H1 (cell line): ENCODE measurements at regions not wholly inside any gene's neighbourhood (a gene's known extent, or its start where the extent isn't known, plus 50 kb on each side); places are given as distances from the start of the nearest gene placed in this dataset.

ENCODE experiments used
- CTCF ChIA-PET: fragments of 300-600 bp; sonication (Branson Sonifier 250); formaldehyde crosslinking; loops from one replicate; lab custom pipeline; 2021; ENCODE audit not compliant: partially characterized antibody; lab: Charles Lee
- POLR2A ChIA-PET: fragments of 300-600 bp; sonication (Branson Sonifier 250); formaldehyde crosslinking; loops from one replicate; lab custom pipeline; 2021; ENCODE audit warnings: inconsistent platforms; ENCODE audit not compliant: partially characterized antibody; lab: Charles Lee
- DNase-seq, 2 experiments: peaks; one replicate each; pipeline versions ENCODE4 v3.0.0 to v3.0.0-alpha.2; 2010 to 2022; ENCODE audit warnings: low spot score in 2 of 2, low read depth in 1 of 2, mixed read lengths in 1 of 2
- FAIRE-seq: peaks from 2 replicates; lab custom pipeline; 2011; peaks lifted over from hg19 to GRCh38; lab: Jason Lieb, UNC
- H2AFZ ChIP-seq: 2 replicates; pipeline ENCODE4 v1.8.1; 2012; ENCODE audit warnings: low read length, inconsistent platforms
- H2AK5ac ChIP-seq: 2 replicates; pipeline ENCODE4 v1.6.1; 2013; ENCODE audit warnings: low read depth, low read length
- H2BK120ac ChIP-seq: replicated peaks from 2 replicates; pipeline ENCODE3; 2013; ENCODE audit warnings: low read depth, low read length, inconsistent platforms
- H2BK12ac ChIP-seq: 2 replicates; pipeline ENCODE4 v1.6.1; 2013; ENCODE audit warnings: low read depth, low read length
- H2BK15ac ChIP-seq: 2 replicates; pipeline ENCODE4 v1.6.1; 2013; ENCODE audit warnings: low read length
- H2BK20ac ChIP-seq: 2 replicates; pipeline ENCODE4 v1.6.1; 2013; ENCODE audit warnings: low read length
- H2BK5ac ChIP-seq: 2 replicates; pipeline ENCODE4 v1.6.1; 2013; ENCODE audit warnings: low read depth, low read length
- H3K14ac ChIP-seq: 2 replicates; pipeline ENCODE4 v1.6.1; 2013; ENCODE audit warnings: inconsistent platforms; ENCODE audit not compliant: insufficient read length
- H3K18ac ChIP-seq: 2 replicates; pipeline ENCODE4 v1.6.1; 2013; ENCODE audit warnings: low read length; ENCODE audit errors: extremely low read depth
- H3K23ac ChIP-seq: 2 replicates; pipeline ENCODE4 v1.6.1; 2013; ENCODE audit warnings: inconsistent platforms; ENCODE audit not compliant: insufficient read length
- H3K23me2 ChIP-seq: 2 replicates; pipeline ENCODE4 v1.6.1; 2013; ENCODE audit warnings: low read depth, low read length
- H3K27ac ChIP-seq: 2 replicates; pipeline ENCODE4 v1.6.1; 2011; ENCODE audit warnings: low read depth, low read length, inconsistent platforms
- H3K27me3 ChIP-seq, 4 experiments: replicated peaks in 1 of 4; 1 replicate in 1 of 4; 2 replicates in 3 of 4; pipeline versions ENCODE4 v1.6.1 to v1.8.1; 2011 to 2013; ENCODE audit warnings: low read length in 3 of 4, mild to moderate bottlenecking in 3 of 4, inconsistent platforms in 2 of 4, mixed read lengths in 2 of 4, moderate library complexity in 1 of 4; ENCODE audit not compliant: control insufficient read depth in 3 of 4, insufficient read depth in 3 of 4; ENCODE audit errors: extremely low read depth in 1 of 4
- H3K36me3 ChIP-seq, 4 experiments: 2 replicates each; pipeline versions ENCODE4 v1.6.1 to v1.8.1; 2011 to 2013; ENCODE audit warnings: mild to moderate bottlenecking in 4 of 4, low read length in 3 of 4, moderate library complexity in 2 of 4, control low read depth in 1 of 4, inconsistent platforms in 1 of 4; ENCODE audit not compliant: insufficient read depth in 4 of 4, control insufficient read depth in 2 of 4
- H3K4ac ChIP-seq: replicated peaks from 2 replicates; pipeline ENCODE3; 2013; ENCODE audit warnings: low read length, low read depth, mixed read lengths, inconsistent platforms; ENCODE audit not compliant: insufficient read length
- H3K4me1 ChIP-seq, 4 experiments: replicated peaks in 1 of 4; 1 replicate in 1 of 4; 2 replicates in 3 of 4; pipeline versions ENCODE4 v1.6.1 to v1.8.1; 2011 to 2013; ENCODE audit warnings: low read length in 3 of 4, inconsistent platforms in 2 of 4, mixed read lengths in 1 of 4; ENCODE audit not compliant: insufficient read depth in 4 of 4, control insufficient read depth in 3 of 4
- H3K4me2 ChIP-seq, 2 experiments: 2 replicates each; pipeline versions ENCODE4 v1.6.1 to v1.8.1; 2011 to 2013; ENCODE audit warnings: low read depth in 2 of 2, low read length in 2 of 2, control low read depth in 1 of 2, inconsistent platforms in 1 of 2, mild to moderate bottlenecking in 1 of 2; ENCODE audit not compliant: insufficient read depth in 1 of 2
- H3K4me3 ChIP-seq, 4 experiments: fragments of 200-600, 300-600 bp in 1 of 4; sonication (generic), shearing (Covaris generic), sonication (Bioruptor Twin) in 1 of 4; 2 replicates each; pipeline versions ENCODE4 v1.5.1 to v1.8.1; 2011 to 2016; ENCODE audit warnings: low read length in 4 of 4, low read depth in 3 of 4, control low read depth in 2 of 4, inconsistent platforms in 2 of 4, mild to moderate bottlenecking in 2 of 4, mixed read lengths in 1 of 4, moderate library complexity in 1 of 4; ENCODE audit not compliant: insufficient read depth in 2 of 4; ENCODE audit errors: extremely low read depth in 1 of 4
- H3K56ac ChIP-seq: replicated peaks from 2 replicates; pipeline ENCODE3; 2013; ENCODE audit warnings: low read depth, mild to moderate bottlenecking, mixed read lengths, low read length, inconsistent platforms; ENCODE audit not compliant: insufficient read length
- H3K79me1 ChIP-seq: 2 replicates; pipeline ENCODE4 v1.6.1; 2013; ENCODE audit warnings: low read depth, low read length, control low read depth
- H3K79me2 ChIP-seq, 2 experiments: 2 replicates each; pipeline versions ENCODE4 v1.6.1 to v1.8.1; 2012 to 2013; ENCODE audit warnings: low read length in 2 of 2, mild to moderate bottlenecking in 2 of 2, inconsistent platforms in 1 of 2; ENCODE audit not compliant: insufficient read depth in 2 of 2, control insufficient read depth in 1 of 2
- H3K9ac ChIP-seq, 4 experiments: replicated peaks in 1 of 4; 1 replicate in 1 of 4; 2 replicates in 3 of 4; pipeline versions ENCODE4 v1.6.1 to v1.8.1; 2011 to 2013; ENCODE audit warnings: low read depth in 3 of 4, low read length in 3 of 4, control low read depth in 2 of 4, mild to moderate bottlenecking in 2 of 4, moderate library complexity in 2 of 4, inconsistent platforms in 1 of 4; ENCODE audit errors: extremely low read depth in 1 of 4
- H3K9me3 ChIP-seq, 2 experiments: 2 replicates each; pipeline versions ENCODE4 v1.6.1 to v1.8.1; 2012 to 2013; ENCODE audit warnings: mild to moderate bottlenecking in 2 of 2, moderate library complexity in 2 of 2, control low read depth in 1 of 2, inconsistent platforms in 1 of 2, low read depth in 1 of 2, low read length in 1 of 2, mixed read lengths in 1 of 2; ENCODE audit not compliant: insufficient read depth in 2 of 2
- H4K20me1 ChIP-seq, 2 experiments: replicated peaks in 1 of 2; 2 replicates each; pipeline versions ENCODE3 to v1.8.1; 2011 to 2013; ENCODE audit warnings: inconsistent platforms in 2 of 2, low read length in 2 of 2, mild to moderate bottlenecking in 1 of 2; ENCODE audit not compliant: insufficient read depth in 2 of 2, control insufficient read depth in 1 of 2
- H4K5ac ChIP-seq: 2 replicates; pipeline ENCODE4 v1.6.1; 2013; ENCODE audit warnings: low read length, low read depth, mixed read lengths, inconsistent platforms; ENCODE audit not compliant: insufficient read length
- H4K8ac ChIP-seq: 2 replicates; pipeline ENCODE4 v1.8.0; 2013; ENCODE audit warnings: mild to moderate bottlenecking, moderate library complexity, low read length, inconsistent platforms; ENCODE audit not compliant: insufficient read depth; ENCODE audit errors: extremely low read depth
- H4K91ac ChIP-seq: replicated peaks from 2 replicates; pipeline ENCODE3; 2013; ENCODE audit warnings: low read length, mixed read lengths, inconsistent platforms; ENCODE audit not compliant: insufficient read length
- BRCA1 ChIP-seq: IDR thresholded peaks from 2 replicates; pipeline ENCODE4 v1.6.1; 2012; ENCODE audit warnings: low read depth, low read length, improper control_type of control experiment
- CTCF ChIP-seq, 3 experiments: IDR thresholded peaks; 1 replicate in 2 of 3; 2 replicates in 1 of 3; pipeline versions ENCODE4 v1.5.1 to v1.6.1; 2011; ENCODE audit warnings: low read length in 3 of 3, mild to moderate bottlenecking in 3 of 3, inconsistent platforms in 2 of 3, low read depth in 1 of 3, moderate library complexity in 1 of 3; ENCODE audit not compliant: insufficient read depth in 1 of 3; ENCODE audit errors: control extremely low read depth in 1 of 3
- E2F6 ChIP-seq: IDR thresholded peaks from 2 replicates; pipeline ENCODE4 v1.6.1; 2012; ENCODE audit warnings: inconsistent platforms
- HDAC2 ChIP-seq, 2 experiments: fragments of 300-600 bp in 1 of 2; sonication (generic) in 1 of 2; IDR thresholded peaks; 2 replicates each; pipeline ENCODE4 v1.6.1; 2011 to 2012; ENCODE audit warnings: low read depth in 2 of 2, low read length in 2 of 2, mild to moderate bottlenecking in 2 of 2, moderate library complexity in 2 of 2, borderline replicate concordance in 1 of 2, inconsistent platforms in 1 of 2
- KDM1A ChIP-seq: fragments of 200-600, 300-600 bp; sonication (generic); IDR thresholded peaks from 2 replicates; pipeline ENCODE4 v1.7.1; 2016; ENCODE audit warnings: mild to moderate bottlenecking, low read length, borderline replicate concordance
- POLR2AphosphoS5 ChIP-seq: IDR thresholded peaks from 2 replicates; pipeline ENCODE4 v1.6.1; 2011; ENCODE audit warnings: low read depth, low read length
- SAP30 ChIP-seq: fragments of 300-600 bp; sonication (generic); IDR thresholded peaks from 2 replicates; pipeline ENCODE4 v1.7.1; 2012; ENCODE audit warnings: low read length, moderate library complexity, mild to moderate bottlenecking, inconsistent platforms; ENCODE audit not compliant: insufficient read depth, insufficient replicate concordance
- SIN3A ChIP-seq, 2 experiments: IDR thresholded peaks in 1 of 2; conservative IDR thresholded peaks in 1 of 2; 2 replicates each; pipeline ENCODE4 v1.6.1; 2011 to 2012; ENCODE audit warnings: low read length in 2 of 2, improper control_type of control experiment in 1 of 2, low read depth in 1 of 2, mild to moderate bottlenecking in 1 of 2
- SP2 ChIP-seq: IDR thresholded peaks from 2 replicates; pipeline ENCODE4 v1.6.1; 2012; ENCODE audit warnings: mild to moderate bottlenecking, low read length, inconsistent platforms
- SP4 ChIP-seq: IDR thresholded peaks from 2 replicates; pipeline ENCODE4 v1.6.1; 2012; ENCODE audit warnings: low read length, inconsistent platforms
- YY1 ChIP-seq: IDR thresholded peaks from 2 replicates; pipeline ENCODE4 v1.6.1; 2011; ENCODE audit warnings: low read depth, mild to moderate bottlenecking, low read length

- Histone ChIP-seq H3K36me3 (no peaks in the 10 kb centered on the region), H3K4me2 (no peak overlapping the region), H3K14ac (no peak overlapping the region), H3K4me1 (no peaks in the 10 kb centered on the region), H3K79me1 (no peaks in the 10 kb centered on the region), H3K23ac (no peak overlapping the region), H3K9ac (no peak overlapping the region), H3K56ac (no peak overlapping the region), H4K5ac (no peak overlapping the region), H2BK12ac (no peak overlapping the region), H2AK5ac (no peak overlapping the region), H2BK5ac (no peak overlapping the region), H2BK20ac (no peak overlapping the region), H4K91ac (no peak overlapping the region), H3K27me3 (no peaks in the 10 kb centered on the region), H3K9me3 (peaks cover 0 to 6% of the 10 kb centered on the region in 2 experiments; a peak in 1 of 4 replicates), H3K27ac (no peak overlapping the region), H2BK15ac (no peak overlapping the region), H3K18ac (no peak overlapping the region), H3K4ac (no peak overlapping the region), H4K20me1 (no peaks in the 10 kb centered on the region), H3K23me2 (no peaks in the 10 kb centered on the region), H3K4me3 (no peak overlapping the region), H2AFZ (no peak overlapping the region), H3K79me2 (no peaks in the 10 kb centered on the region), H2BK120ac (no peak overlapping the region), H4K8ac (no peak overlapping the region)
- no peak for FAIRE-seq
- POLR2A ChIA-PET: no interaction called here
- CTCF ChIA-PET: no interaction called here
- DNase-seq: no peak
- TF ChIP-seq HDAC2 (IDR thresholded peaks at IDR 0.05; ENCODE audit: borderline replicate concordance in 1 of 2, low read depth in 2 of 2, low read length in 2 of 2): no peak
- TF ChIP-seq KDM1A: no peak
- no peak for TF ChIP-seq SP4
- TF ChIP-seq SAP30: no peak
- no peak for TF ChIP-seq SP2
- TF ChIP-seq POLR2AphosphoS5: no peak
- TF ChIP-seq YY1: no peak
- no peak for TF ChIP-seq SIN3A (conservative IDR thresholded peaks at IDR 0.05 in 1 of 2, IDR thresholded peaks at IDR 0.05 in 1 of 2; ENCODE audit: low read depth in 1 of 2, low read length in 2 of 2)
- TF ChIP-seq CTCF (IDR thresholded peaks at IDR 0.05; ENCODE audit: control extremely low read depth in 1 of 3, insufficient read depth in 1 of 3, low read depth in 1 of 3, low read length in 3 of 3): no peak
- TF ChIP-seq BRCA1: no peak
- TF ChIP-seq E2F6: no peak
Measured at GRCh38 chr2:150169237-150169629, 318.2 kb downstream of the RND3 start.
